GM21717 (cell line): ENCODE measurements at regions not wholly inside any gene's neighbourhood (a gene's known extent, or its start where the extent isn't known, plus 50 kb on each side); places are given as distances from the start of the nearest gene placed in this dataset.

ENCODE experiments used
- ATAC-seq: cut with Tn5 transposase; IDR thresholded peaks from one replicate; pipeline ENCODE4 v1.9.1; 2021; ENCODE audit warnings: mild to moderate bottlenecking, moderate library complexity; ENCODE audit not compliant: unreplicated experiment

DNA sequence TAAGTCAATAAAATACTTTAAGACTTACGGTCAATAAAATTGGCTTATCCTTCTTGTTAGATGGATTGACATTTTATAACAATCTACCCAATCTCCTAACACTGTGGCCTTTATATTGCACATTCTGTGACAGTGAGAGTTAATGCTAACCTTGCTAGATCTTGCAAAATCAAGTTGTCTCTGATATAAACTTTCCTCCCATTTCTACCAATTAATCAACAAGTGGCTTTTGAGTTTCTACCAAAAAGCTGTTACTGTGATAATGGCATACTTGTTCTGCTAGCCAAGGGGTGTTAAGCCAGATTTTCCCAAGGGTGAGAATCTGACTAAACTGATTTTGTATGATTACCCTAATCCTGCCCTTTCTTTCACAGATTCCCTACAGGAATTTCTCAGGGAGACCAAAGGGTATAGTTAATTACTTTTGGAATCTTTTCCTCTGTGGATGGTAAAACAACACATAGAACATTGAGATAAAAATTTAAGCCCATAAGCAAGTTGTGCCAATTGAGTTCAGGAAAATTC lies 174.1 kb upstream of the SUCLG2 start:
- no peak for ATAC-seq

DNA sequence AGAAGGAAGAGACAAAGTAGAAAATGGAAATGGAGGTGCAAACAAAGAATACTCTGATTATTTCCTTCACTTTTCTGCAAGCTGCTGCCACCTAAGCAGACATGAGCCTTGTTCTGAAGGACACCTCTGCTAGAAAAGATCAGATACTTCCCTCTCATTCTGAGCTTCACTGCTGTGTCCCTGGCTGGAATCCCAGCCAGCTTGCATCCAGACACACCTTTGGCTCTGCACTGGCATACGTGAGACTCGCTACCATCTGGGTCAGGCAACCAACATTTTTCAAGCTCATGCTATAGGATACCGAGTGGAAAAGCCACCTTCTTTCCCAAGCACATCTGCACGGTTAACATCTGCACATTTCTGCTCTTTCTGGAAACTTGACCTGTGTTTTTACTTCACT lies 166.7 kb upstream of the SUCLG2 start:
- ATAC-seq = no peak

GRCh38 chr3:67819447-67819846 lies 165.0 kb upstream of the SUCLG2 start:
- no peak for ATAC-seq

- ATAC-seq = no peak
Observed at GRCh38 chr3:67809370-67809935, 155.0 kb upstream of the SUCLG2 start.

DNA sequence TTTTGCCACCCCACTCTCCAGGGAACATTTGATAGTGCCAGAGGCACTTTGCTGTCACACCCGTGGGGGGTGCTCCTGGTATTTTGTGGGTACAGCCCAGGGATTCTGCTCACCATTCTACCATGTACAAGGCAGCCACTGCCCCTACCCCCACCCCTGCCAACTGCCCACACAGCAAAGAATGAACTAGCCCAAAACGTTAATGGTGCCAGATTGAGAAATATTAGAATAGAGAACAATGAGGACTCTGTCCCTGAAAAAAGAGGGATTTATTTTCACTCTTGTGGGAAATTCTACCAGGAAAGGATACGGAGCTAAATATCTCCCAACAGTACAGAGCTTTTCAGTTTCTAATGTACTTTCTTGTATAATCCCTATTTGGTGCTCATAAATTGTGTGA lies 154.5 kb upstream of the SUCLG2 start:
- no peak for ATAC-seq

- no peak for ATAC-seq
Observed at GRCh38 chr3:67804578-67804977, 150.2 kb upstream of the SUCLG2 start.

DNA sequence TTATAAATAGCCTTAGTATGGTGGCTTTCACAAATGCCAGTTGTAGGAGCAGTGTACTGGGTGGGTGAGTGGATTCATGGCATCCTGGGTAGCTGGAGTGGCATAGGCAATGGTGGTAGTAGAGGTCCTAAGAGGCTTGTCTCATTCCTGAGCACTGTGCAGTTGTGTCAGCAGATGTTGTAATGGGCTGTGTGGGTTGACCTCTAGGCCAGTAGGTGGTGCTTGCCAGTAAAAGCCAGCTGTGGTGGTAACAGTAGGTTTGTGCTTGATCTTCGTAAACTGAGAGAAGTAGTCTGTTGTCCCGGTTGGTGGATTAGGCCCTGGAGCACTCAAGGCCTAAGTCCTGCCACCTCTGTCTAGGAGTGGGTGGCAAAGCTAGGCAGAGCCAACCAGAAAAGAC lies 149.7 kb upstream of the SUCLG2 start:
- ATAC-seq = no peak

GRCh38 chr3:67798412-67798811 lies 144.0 kb upstream of the SUCLG2 start:
- ATAC-seq = no peak

- no peak for ATAC-seq
Observed at GRCh38 chr3:67791620-67792019, 137.2 kb upstream of the SUCLG2 start.

DNA sequence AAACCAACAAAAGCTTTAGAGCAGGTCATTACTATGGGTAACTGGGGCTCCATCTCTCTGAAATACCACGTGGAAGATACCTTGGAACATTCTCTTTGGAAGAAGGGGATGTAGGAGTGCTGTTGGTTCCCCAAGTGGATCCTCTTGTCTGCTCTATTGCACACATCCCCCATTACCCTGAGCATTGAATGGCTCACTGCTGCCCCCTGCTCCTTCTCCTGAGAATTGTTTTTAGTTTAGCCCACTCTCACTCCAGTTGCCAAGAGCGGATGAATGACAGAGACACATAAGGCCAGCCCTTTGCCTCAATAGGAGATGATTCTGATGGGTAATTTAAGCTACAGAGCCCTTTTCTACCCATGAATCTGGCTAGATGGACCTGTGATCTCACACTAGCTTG lies 135.6 kb upstream of the SUCLG2 start:
- peak; percentile 80 for ATAC-seq

- ATAC-seq = no peak
Observed at GRCh38 chr3:67788396-67788795, 134.0 kb upstream of the SUCLG2 start.

DNA sequence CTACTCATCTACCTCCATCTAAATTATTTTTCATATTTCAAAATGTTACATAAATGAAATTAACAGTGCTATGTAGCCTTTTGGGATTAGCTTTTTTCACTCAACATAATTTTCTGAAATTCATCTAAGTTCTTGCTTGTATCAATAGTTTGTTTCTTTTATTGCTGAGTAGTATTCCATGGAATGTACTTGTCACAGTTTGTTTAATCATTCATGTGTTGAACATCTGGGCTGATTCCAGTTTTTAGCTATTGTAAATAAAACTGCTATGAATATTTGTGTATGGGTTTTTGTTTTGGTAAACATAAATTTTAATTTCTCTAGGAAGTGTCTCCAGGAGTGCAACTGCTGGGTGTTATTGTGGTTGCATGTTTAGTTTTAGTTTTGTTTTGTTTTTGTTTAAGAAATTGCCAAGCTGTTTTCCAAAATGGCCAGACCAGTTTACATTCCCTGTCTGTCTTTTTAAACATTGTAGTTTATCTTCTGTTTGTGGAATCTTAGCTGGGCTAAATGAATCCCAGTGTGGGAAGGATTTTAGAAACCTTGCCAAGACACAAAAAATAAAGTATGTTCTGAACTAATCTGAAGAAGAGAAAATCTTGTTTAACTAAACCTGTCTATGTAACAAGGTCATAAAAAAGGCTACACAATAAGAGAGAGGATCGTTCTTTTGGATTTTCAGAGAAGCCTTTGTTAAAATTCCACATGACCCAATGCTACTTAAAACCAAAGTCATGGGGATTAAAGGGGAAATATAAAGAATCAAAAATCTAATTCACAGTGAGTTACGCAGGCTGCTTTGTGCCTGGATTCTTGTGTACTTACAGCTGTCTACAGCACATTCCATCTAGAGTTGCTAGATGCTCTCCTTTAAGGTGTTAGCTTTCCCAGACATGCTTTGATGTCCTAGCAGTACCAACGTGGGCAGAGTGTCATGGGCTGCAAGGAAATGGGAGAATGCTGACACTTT lies 129.2 kb upstream of the SUCLG2 start:
- ATAC-seq = no peak

GRCh38 chr3:67781871-67782270 lies 127.5 kb upstream of the SUCLG2 start:
- ATAC-seq = no peak

DNA sequence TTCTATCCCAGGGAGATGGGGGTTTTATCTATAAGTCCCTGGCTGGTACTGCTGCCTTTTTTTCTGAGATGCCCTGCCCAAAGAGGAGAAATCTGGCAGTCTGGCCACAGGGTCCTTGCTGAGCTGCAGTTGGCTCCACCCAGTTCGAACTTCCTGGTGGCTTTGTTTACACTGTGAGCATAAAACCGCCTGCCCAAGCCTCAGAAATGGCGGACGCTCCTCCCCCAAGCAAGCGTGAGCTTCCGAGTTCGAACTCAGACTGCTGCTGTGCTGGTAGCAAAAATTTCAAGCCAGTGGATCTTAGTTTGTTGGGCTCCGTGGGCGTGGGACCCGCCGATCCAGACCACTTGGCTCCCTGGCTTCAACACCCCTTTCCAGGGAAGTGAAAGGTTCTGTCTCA lies 126.8 kb upstream of the SUCLG2 start:
- ATAC-seq = no peak

DNA sequence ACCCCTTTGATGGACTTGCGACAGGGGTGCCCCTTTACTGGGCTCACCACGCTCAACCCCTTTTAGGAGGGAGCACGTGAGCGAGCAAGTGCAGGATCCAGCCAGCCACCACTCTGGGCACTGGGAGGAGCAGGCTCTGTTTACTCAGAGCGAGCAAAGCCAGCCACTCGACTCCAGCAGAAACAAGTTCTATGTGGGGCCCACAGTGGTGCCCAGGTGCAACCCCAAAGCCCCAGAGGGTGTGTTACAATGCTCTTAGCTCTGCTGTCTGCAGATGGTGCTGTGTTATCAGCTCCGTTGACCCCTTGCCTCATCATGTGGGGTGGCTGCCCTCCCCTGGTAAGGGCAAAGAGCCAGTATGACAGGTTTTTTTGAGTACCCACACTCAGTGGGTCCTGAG lies 120.3 kb upstream of the SUCLG2 start:
- ATAC-seq = no peak

GRCh38 chr3:67765575-67765974 lies 111.2 kb upstream of the SUCLG2 start:
- ATAC-seq = no peak

- no peak for ATAC-seq
Observed at GRCh38 chr3:67745296-67745695, 90.9 kb upstream of the SUCLG2 start.

- no peak for ATAC-seq
Observed at GRCh38 chr3:67744699-67745098, 90.3 kb upstream of the SUCLG2 start.

DNA sequence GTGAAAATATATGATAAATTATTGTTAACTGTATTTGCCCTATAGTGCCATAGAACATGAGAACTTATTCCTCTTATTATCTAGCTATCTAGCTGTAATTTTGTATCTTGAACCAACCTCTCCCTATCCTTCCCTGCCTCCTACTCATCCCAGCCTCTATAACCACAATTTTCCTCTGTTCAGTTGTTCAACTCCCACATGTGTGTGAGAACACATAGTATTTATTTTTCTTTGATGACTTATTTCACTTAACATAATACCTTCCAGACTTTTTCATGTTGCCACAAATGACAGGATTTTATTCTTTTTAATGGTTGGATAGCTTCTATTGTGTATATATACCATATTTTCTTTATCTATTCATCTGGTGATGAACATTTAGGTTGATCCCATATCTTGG lies 85.4 kb upstream of the SUCLG2 start:
- ATAC-seq = no peak

GRCh38 chr3:67737906-67738865 lies 83.8 kb upstream of the SUCLG2 start:
- no peak for ATAC-seq

DNA sequence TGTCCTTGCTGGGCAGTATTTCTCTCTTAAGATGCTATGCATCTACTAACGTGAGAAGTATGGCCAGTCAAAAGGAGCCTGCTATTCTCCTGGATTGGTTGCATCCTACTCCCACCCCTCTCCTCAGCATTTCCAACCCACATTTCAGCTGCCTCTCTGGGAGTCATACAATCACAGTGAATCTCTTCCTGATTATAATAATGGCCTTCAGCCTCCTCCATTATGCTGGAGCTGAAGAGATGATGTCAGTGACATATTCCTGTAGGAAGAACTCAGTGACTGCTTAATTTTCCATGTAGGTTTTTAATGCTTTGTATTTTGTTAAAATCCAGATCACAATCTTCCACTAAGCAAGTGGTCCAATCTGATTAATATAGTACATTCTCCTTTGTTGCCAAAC lies 82.7 kb upstream of the SUCLG2 start:
- ATAC-seq = no peak
